ENCODE measurements at regions not wholly inside any gene's neighbourhood (a gene's known extent, or its start where the extent isn't known, plus 50 kb on each side); places are given as distances from the start of the nearest gene placed in this dataset.

GRCh38 chr20:22700367-22700766 lies 116.0 kb upstream of the FOXA2 start:
- Histone ChIP-seq H3K4me1 (no peaks in the 10 kb centered on the region), H3K27ac (no peak overlapping the region), H3K9me3 (no peaks in the 10 kb centered on the region), H3K27me3 (no peaks in the 10 kb centered on the region), H3K4me3 (no peak overlapping the region), H3K36me3 (no peaks in the 10 kb centered on the region)
- TF ChIP-seq POLR2A (IDR thresholded peaks at IDR 0.05) (no peak), CTCF (IDR thresholded peaks at IDR 0.05) (no peak), POLR2AphosphoS5 (IDR thresholded peaks at IDR 0.05; ENCODE audit: insufficient read depth in 1 of 2, low read depth in 1 of 2) (no peak)
- intact Hi-C loops (cut with DNase I) = no loop called here
- peak in 1 of 2 donors; percentile 42 for DNase-seq (ENCODE audit: extremely low spot score in 2 of 2)

GRCh38 chr20:22701679-22702308 lies 117.4 kb upstream of the FOXA2 start:
- H3K36me3 ChIP-seq = no peaks in the 10 kb centered on the region
- H3K4me3 ChIP-seq = no peak overlapping the region
- H3K27ac ChIP-seq = no peak overlapping the region
- no peaks in the 10 kb centered on the region for H3K27me3 ChIP-seq
- H3K9me3 ChIP-seq = no peaks in the 10 kb centered on the region
- intact Hi-C loops (cut with DNase I) = no loop called here
- no peaks in the 10 kb centered on the region for H3K4me1 ChIP-seq
- DNase-seq (ENCODE audit: extremely low spot score in 2 of 2) = no peak
- TF ChIP-seq POLR2AphosphoS5 (IDR thresholded peaks at IDR 0.05; ENCODE audit: insufficient read depth in 1 of 2, low read depth in 1 of 2) (no peak), CTCF (IDR thresholded peaks at IDR 0.05) (no peak), POLR2A (IDR thresholded peaks at IDR 0.05) (no peak)

DNA sequence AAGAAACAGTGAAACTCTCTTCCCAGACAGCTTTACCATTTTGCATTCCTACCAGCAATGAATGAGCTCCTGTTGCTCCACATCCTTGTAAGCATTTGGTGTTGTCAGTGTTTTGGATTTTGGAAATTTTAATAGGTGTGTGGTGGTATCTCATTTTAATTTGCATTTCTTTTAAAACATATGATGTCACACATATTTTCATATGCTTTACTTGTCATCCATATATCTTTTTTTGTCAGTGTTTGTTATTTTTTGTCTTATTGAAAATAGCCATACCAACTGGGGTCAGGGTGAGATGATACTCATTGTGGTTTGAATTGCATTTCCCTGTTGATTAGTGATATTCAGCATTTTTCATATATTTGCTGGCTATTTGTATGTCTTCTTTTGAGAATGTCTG lies 119.5 kb upstream of the FOXA2 start:
- Histone ChIP-seq H3K36me3 (no peaks in the 10 kb centered on the region), H3K27me3 (no peaks in the 10 kb centered on the region), H3K4me1 (no peaks in the 10 kb centered on the region), H3K4me3 (no peak overlapping the region), H3K27ac (no peak overlapping the region), H3K9me3 (no peaks in the 10 kb centered on the region)
- TF ChIP-seq POLR2AphosphoS5 (IDR thresholded peaks at IDR 0.05; ENCODE audit: insufficient read depth in 1 of 2, low read depth in 1 of 2) (no peak), CTCF (IDR thresholded peaks at IDR 0.05) (no peak), POLR2A (IDR thresholded peaks at IDR 0.05) (no peak)
- DNase-seq (ENCODE audit: extremely low spot score in 2 of 2) = no peak
- intact Hi-C loops (cut with DNase I) = no loop called here

DNA sequence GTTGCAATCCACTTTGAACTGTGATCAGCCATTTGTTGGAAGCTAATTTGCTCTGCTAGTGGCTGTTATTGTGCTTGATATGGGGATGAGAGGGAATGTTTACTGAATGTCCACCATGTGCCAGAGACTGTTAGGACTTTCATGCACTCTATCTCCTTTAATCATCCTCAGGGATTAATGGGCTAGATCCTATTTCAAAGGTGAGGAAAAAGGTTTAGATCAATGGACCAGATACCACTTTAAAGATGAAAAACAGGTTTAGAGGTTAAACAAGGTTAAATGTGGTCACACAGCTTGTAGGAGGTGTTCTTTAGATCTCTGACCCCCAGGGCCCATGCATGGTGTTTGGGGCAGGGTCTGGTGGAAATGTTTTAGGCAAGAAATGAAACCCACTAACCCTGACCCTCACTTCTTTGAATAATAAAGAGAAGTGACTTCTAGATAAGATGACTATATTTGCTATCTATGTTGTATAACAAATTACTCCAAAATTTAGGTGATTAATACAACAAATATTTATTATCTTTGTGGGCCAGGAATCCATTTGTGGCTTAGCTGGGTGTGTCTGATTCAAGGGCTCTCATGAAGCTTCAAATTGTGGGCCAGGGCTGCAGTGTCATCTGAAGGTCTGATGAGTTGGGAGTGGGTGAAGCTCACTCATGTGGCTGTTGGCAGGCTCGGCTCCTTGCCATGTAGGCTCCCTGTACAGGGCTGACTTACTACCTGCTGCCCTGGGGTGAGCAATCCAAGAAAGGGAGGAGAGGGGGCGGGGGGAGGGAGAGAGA lies 127.8 kb upstream of the FOXA2 start:
- Histone ChIP-seq H3K27ac (no peak overlapping the region), H3K4me1 (no peaks in the 10 kb centered on the region), H3K27me3 (no peaks in the 10 kb centered on the region), H3K9me3 (no peaks in the 10 kb centered on the region), H3K36me3 (no peaks in the 10 kb centered on the region), H3K4me3 (no peak overlapping the region)
- intact Hi-C loops (cut with DNase I) = no loop called here
- DNase-seq (ENCODE audit: extremely low spot score in 2 of 2) = peak in 1 of 2 donors; percentile 40
- no peak for TF ChIP-seq CTCF (IDR thresholded peaks at IDR 0.05)
- no peak for TF ChIP-seq POLR2AphosphoS5 (IDR thresholded peaks at IDR 0.05; ENCODE audit: insufficient read depth in 1 of 2, low read depth in 1 of 2)
- TF ChIP-seq POLR2A (IDR thresholded peaks at IDR 0.05) = no peak

- no peak for TF ChIP-seq CTCF (IDR thresholded peaks at IDR 0.05)
- TF ChIP-seq POLR2AphosphoS5 (IDR thresholded peaks at IDR 0.05; ENCODE audit: insufficient read depth in 1 of 2, low read depth in 1 of 2) = no peak
- TF ChIP-seq POLR2A (IDR thresholded peaks at IDR 0.05) = no peak
- no peaks in the 10 kb centered on the region for H3K36me3 ChIP-seq
- no peak for DNase-seq (ENCODE audit: extremely low spot score in 2 of 2)
- H3K27ac ChIP-seq = no peak overlapping the region
- no peak overlapping the region for H3K4me3 ChIP-seq
- intact Hi-C loops (cut with DNase I) = no loop called here
- no peaks in the 10 kb centered on the region for H3K27me3 ChIP-seq
- no peaks in the 10 kb centered on the region for H3K4me1 ChIP-seq
- H3K9me3 ChIP-seq = no peaks in the 10 kb centered on the region
These were observed 132.5 kb upstream of the FOXA2 start for GRCh38 chr20:22716821-22717351.
